H1 (cell line): ENCODE measurements at regions not wholly inside any gene's neighbourhood (a gene's known extent, or its start where the extent isn't known, plus 50 kb on each side); places are given as distances from the start of the nearest gene placed in this dataset.

Experiments
- CHD7 ChIP-seq: fragments of 300-600 bp; sonication (generic); IDR thresholded peaks from 2 replicates; pipeline ENCODE4 v1.7.1; 2012; ENCODE audit warnings: low read length, moderate library complexity, mild to moderate bottlenecking, inconsistent platforms; ENCODE audit not compliant: insufficient replicate concordance
- GABPA ChIP-seq: IDR thresholded peaks from 2 replicates; pipeline ENCODE4 v1.6.1; 2011; ENCODE audit warnings: mild to moderate bottlenecking, low read length, moderate library complexity, borderline replicate concordance; ENCODE audit not compliant: insufficient read depth
- HDAC2 ChIP-seq, 2 experiments: fragments of 300-600 bp in 1 of 2; sonication (generic) in 1 of 2; IDR thresholded peaks; 2 replicates each; pipeline ENCODE4 v1.6.1; 2011 to 2012; ENCODE audit warnings: low read depth in 2 of 2, low read length in 2 of 2, mild to moderate bottlenecking in 2 of 2, moderate library complexity in 2 of 2, borderline replicate concordance in 1 of 2, inconsistent platforms in 1 of 2
- JUND ChIP-seq: IDR thresholded peaks from 2 replicates; pipeline ENCODE4 v1.6.1; 2011; ENCODE audit warnings: mild to moderate bottlenecking, improper control_type of control experiment, low read length
- POLR2A ChIP-seq, 2 experiments: IDR thresholded peaks; 1 replicate in 1 of 2; 2 replicates in 1 of 2; pipeline ENCODE4 v1.6.1; 2011; ENCODE audit warnings: low read depth in 2 of 2, low read length in 2 of 2, mild to moderate bottlenecking in 2 of 2; ENCODE audit errors: control extremely low read depth in 1 of 2
- SAP30 ChIP-seq: fragments of 300-600 bp; sonication (generic); IDR thresholded peaks from 2 replicates; pipeline ENCODE4 v1.7.1; 2012; ENCODE audit warnings: low read length, moderate library complexity, mild to moderate bottlenecking, inconsistent platforms; ENCODE audit not compliant: insufficient read depth, insufficient replicate concordance
- TBP ChIP-seq: IDR thresholded peaks from 2 replicates; pipeline ENCODE4 v1.6.1; 2011; ENCODE audit warnings: low read depth, low read length, improper control_type of control experiment
- TCF12 ChIP-seq: IDR thresholded peaks from 2 replicates; pipeline ENCODE4 v1.6.1; 2011; ENCODE audit warnings: low read depth, mild to moderate bottlenecking, low read length
- YY1 ChIP-seq: IDR thresholded peaks from 2 replicates; pipeline ENCODE4 v1.6.1; 2011; ENCODE audit warnings: low read depth, mild to moderate bottlenecking, low read length

GRCh38 chr10:34908481-34908880, 93.4 kb upstream of the PARD3 start (continued):
- TF ChIP-seq CHD7 (no peak), GABPA (no peak), TCF12 (no peak), HDAC2 (IDR thresholded peaks at IDR 0.05; ENCODE audit: borderline replicate concordance in 1 of 2, low read depth in 2 of 2, low read length in 2 of 2) (no peak), POLR2A (IDR thresholded peaks at IDR 0.05; ENCODE audit: control extremely low read depth in 1 of 2, low read depth in 2 of 2, low read length in 2 of 2) (no peak), JUND (no peak), YY1 (no peak), TBP (no peak), SAP30 (no peak)
